BJ (cell line): ENCODE measurements at regions not wholly inside any gene's neighbourhood (a gene's known extent, or its start where the extent isn't known, plus 50 kb on each side); places are given as distances from the start of the nearest gene placed in this dataset.

Experiments used
- CTCF ChIA-PET: fragments of 350-600 bp; formaldehyde crosslinking; extraction: SDS; loops from one replicate; lab custom pipeline; 2021; ENCODE audit warnings: antibody characterized with exemption, inconsistent platforms; lab: Yijun Ruan, JAX
- POLR2A ChIA-PET: fragments of 300-600 bp; sonication (Branson Sonifier 250); formaldehyde crosslinking; extraction: SDS; loops from one replicate; lab custom pipeline; 2021; ENCODE audit warnings: antibody characterized with exemption; lab: Charles Lee
- DNase-seq: peaks from one replicate; pipeline ENCODE4 v3.0.0-alpha.2; 2011; ENCODE audit warnings: low read depth
- H3K27me3 ChIP-seq: 2 replicates; pipeline ENCODE4 v1.6.0; 2011; ENCODE audit warnings: low read length; ENCODE audit not compliant: control insufficient read depth, insufficient read depth
- H3K36me3 ChIP-seq: 2 replicates; pipeline ENCODE4 v1.5.1; 2011; ENCODE audit warnings: low read length; ENCODE audit not compliant: control insufficient read depth, insufficient read depth
- H3K4me3 ChIP-seq: 2 replicates; pipeline ENCODE4 v1.5.1; 2011; ENCODE audit warnings: low read depth, mild to moderate bottlenecking, control low read depth, low read length
- CTCF ChIP-seq: IDR thresholded peaks from 2 replicates; pipeline ENCODE4 v1.5.1; 2011; ENCODE audit warnings: low read depth, mild to moderate bottlenecking, control low read depth, inconsistent platforms, low read length, moderate library complexity; ENCODE audit not compliant: insufficient read depth

- Histone ChIP-seq H3K27me3 (no peaks in the 10 kb centered on the region), H3K4me3 (no peak overlapping the region), H3K36me3 (no peaks in the 10 kb centered on the region)
- ChIA-PET POLR2A (no interaction called here), CTCF (no interaction called here)
- TF ChIP-seq CTCF = no peak
- DNase-seq = no peak
Measured at GRCh38 chr2:103496850-103497249, 735.0 kb downstream of the TMEM182 start.

- no peak for TF ChIP-seq CTCF
Measured at GRCh38 chr2:103506812-103507211, 745.0 kb downstream of the TMEM182 start.

GRCh38 chr2:103512442-103512841 is 750.6 kb downstream of the TMEM182 start:
- Histone ChIP-seq H3K36me3 (no peaks in the 10 kb centered on the region), H3K4me3 (no peak overlapping the region), H3K27me3 (no peaks in the 10 kb centered on the region)
- POLR2A ChIA-PET = no interaction called here
- CTCF ChIA-PET = no interaction called here
- no peak for DNase-seq
- no peak for TF ChIP-seq CTCF

More at GRCh38 chr2:103506812-103507211, 745.0 kb downstream of the TMEM182 start:
- ChIA-PET CTCF (no interaction called here), POLR2A (no interaction called here)
- DNase-seq = no peak
- Histone ChIP-seq H3K4me3 (no peak overlapping the region), H3K27me3 (no peaks in the 10 kb centered on the region), H3K36me3 (no peaks in the 10 kb centered on the region)

- TF ChIP-seq CTCF = no peak
- Histone ChIP-seq H3K27me3 (no peaks in the 10 kb centered on the region), H3K36me3 (no peaks in the 10 kb centered on the region), H3K4me3 (no peak overlapping the region)
- no peak for DNase-seq
- ChIA-PET POLR2A (no interaction called here), CTCF (no interaction called here)
Measured at GRCh38 chr2:103520547-103520946, 758.7 kb downstream of the TMEM182 start.

GRCh38 chr2:103525756-103526155 is 763.9 kb downstream of the TMEM182 start:
- no peak for TF ChIP-seq CTCF
- no peaks in the 10 kb centered on the region for H3K36me3 ChIP-seq
- H3K4me3 ChIP-seq = no peak overlapping the region
- CTCF ChIA-PET = no interaction called here
- H3K27me3 ChIP-seq = no peaks in the 10 kb centered on the region
- POLR2A ChIA-PET = no interaction called here
- DNase-seq = no peak
